Colonic mucosa (tissue), 4 donors: ENCODE measurements at regions not wholly inside any gene's neighbourhood (a gene's known extent, or its start where the extent isn't known, plus 50 kb on each side); places are given as distances from the start of the nearest gene placed in this dataset.

Source experiments
- DNase-seq: peaks from one replicate; pipeline ENCODE4 v3.0.0-alpha.2; 2020
- H3K27ac ChIP-seq: fragments of 200-600 bp; one replicate; pipeline ENCODE4 v1.8.0; 2021
- H3K27me3 ChIP-seq: fragments of 200-600 bp; one replicate; pipeline ENCODE4 v1.8.0; 2021
- H3K36me3 ChIP-seq: fragments of 200-600 bp; one replicate; pipeline ENCODE4 v1.8.0; 2021
- H3K4me1 ChIP-seq: fragments of 200-600 bp; one replicate; pipeline ENCODE4 v1.8.0; 2021; ENCODE audit warnings: mild to moderate bottlenecking
- H3K4me3 ChIP-seq: fragments of 200-600 bp; one replicate; pipeline ENCODE4 v1.8.0; 2021
- H3K9ac ChIP-seq, 2 donors: one replicate each; pipeline ENCODE4 v1.7.0; 2013; ENCODE audit warnings: control low read depth in 2 of 2, low read depth in 2 of 2, low read length in 2 of 2
- H3K9me3 ChIP-seq: fragments of 200-600 bp; one replicate; pipeline ENCODE4 v1.8.0; 2021
- intact Hi-C: fragments of 100-400 bp; cut with DNase I; formaldehyde crosslinking; loops from one replicate; pipeline ENCODE4 v1.14.1; 2022
- TF ChIP-seq, protein P1 (sequence below): fragments of 200-600 bp; IDR thresholded peaks from one replicate; pipeline ENCODE4 v1.8.0; 2022; ENCODE audit warnings: antibody characterized with exemption, mild to moderate bottlenecking
- donor health status: healthy.
- donor health status: DM: no; HTN: no; CAD: no.
- donor health status: DM: no; HTN: no; CAD: no.

DNA sequence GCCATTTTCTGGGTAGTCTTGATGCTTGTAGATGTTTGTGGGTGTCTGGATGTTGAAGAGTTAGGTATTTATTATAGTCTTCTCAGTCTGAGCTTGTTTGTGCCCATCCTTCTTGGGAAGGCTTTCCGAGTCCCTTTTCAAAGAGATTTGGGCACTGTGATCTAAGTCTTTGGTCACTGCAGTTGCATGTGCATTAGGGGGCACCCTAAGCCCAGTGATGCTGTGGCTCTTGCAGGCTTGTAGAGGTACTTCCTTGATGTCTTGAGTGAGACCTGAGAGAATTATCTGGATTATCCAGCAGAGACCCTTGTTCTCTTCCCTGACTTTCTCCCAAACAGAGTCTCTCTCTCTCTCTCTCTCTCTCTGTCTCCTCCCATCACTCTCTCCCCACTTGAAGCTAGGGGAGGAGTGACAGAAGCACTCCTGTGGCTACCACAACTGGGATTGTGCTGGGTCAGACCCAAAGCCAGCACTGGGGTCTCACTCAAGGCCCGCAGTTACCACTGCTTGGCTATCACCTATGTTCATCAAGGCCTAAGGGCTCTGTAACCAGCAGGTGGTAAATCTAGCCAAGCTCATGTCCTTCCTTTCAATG, 68.5 kb downstream of the TMCO5A start:
- Histone ChIP-seq H3K36me3 (no peaks in the 10 kb centered on the region), H3K27ac (no peak overlapping the region), H3K9me3 (no peaks in the 10 kb centered on the region), H3K4me3 (no peak overlapping the region), H3K27me3 (no peaks in the 10 kb centered on the region), H3K9ac (no peak overlapping the region), H3K4me1 (no peaks in the 10 kb centered on the region)
- intact Hi-C loops = loop anchor here (2.0 kb wide), 1 partner anchor 352 kb away; no protein-coding TSS in a partner anchor
- peak; percentile 75 for DNase-seq
- TF ChIP-seq, protein P1, sequence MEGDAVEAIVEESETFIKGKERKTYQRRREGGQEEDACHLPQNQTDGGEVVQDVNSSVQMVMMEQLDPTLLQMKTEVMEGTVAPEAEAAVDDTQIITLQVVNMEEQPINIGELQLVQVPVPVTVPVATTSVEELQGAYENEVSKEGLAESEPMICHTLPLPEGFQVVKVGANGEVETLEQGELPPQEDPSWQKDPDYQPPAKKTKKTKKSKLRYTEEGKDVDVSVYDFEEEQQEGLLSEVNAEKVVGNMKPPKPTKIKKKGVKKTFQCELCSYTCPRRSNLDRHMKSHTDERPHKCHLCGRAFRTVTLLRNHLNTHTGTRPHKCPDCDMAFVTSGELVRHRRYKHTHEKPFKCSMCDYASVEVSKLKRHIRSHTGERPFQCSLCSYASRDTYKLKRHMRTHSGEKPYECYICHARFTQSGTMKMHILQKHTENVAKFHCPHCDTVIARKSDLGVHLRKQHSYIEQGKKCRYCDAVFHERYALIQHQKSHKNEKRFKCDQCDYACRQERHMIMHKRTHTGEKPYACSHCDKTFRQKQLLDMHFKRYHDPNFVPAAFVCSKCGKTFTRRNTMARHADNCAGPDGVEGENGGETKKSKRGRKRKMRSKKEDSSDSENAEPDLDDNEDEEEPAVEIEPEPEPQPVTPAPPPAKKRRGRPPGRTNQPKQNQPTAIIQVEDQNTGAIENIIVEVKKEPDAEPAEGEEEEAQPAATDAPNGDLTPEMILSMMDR = peak; percentile 58

DNA sequence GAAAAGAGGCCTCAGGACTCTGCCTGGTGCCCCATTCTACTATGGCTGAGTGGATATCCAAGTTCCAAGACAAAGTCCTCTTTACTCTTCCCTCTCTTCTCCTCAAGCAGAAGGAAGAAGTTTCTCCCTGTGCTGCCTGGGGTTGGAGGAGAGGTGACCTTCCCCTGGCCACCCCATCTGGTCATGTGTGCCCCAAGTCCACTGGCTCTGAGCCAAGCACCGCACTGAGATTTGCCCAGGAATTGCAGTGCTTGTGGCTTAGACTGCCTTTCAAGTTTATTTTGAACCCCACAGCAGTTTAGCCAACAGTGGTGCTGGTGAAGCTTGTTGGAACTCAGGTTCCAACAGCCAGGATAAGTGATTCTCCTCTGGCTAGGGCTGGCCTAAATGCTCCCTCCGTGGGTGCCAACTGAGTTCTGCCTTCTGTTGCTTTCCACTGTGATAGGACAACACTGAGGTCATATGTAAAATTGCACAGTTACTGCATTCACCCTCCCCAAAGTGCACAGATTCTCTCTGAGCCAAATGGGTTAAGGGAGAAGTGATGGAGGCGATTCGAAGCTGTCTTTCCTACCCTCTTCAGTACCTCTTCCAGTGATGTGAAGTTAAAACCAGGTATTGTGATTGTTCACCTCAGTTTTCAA, 69.9 kb downstream of the TMCO5A start:
- Histone ChIP-seq H3K9ac (no peak overlapping the region), H3K27me3 (no peaks in the 10 kb centered on the region), H3K4me3 (no peak overlapping the region), H3K4me1 (no peaks in the 10 kb centered on the region), H3K27ac (no peak overlapping the region), H3K9me3 (no peaks in the 10 kb centered on the region), H3K36me3 (no peaks in the 10 kb centered on the region)
- TF ChIP-seq, protein P1 = no peak
- no peak for DNase-seq
- intact Hi-C loops = no loop called here

DNA sequence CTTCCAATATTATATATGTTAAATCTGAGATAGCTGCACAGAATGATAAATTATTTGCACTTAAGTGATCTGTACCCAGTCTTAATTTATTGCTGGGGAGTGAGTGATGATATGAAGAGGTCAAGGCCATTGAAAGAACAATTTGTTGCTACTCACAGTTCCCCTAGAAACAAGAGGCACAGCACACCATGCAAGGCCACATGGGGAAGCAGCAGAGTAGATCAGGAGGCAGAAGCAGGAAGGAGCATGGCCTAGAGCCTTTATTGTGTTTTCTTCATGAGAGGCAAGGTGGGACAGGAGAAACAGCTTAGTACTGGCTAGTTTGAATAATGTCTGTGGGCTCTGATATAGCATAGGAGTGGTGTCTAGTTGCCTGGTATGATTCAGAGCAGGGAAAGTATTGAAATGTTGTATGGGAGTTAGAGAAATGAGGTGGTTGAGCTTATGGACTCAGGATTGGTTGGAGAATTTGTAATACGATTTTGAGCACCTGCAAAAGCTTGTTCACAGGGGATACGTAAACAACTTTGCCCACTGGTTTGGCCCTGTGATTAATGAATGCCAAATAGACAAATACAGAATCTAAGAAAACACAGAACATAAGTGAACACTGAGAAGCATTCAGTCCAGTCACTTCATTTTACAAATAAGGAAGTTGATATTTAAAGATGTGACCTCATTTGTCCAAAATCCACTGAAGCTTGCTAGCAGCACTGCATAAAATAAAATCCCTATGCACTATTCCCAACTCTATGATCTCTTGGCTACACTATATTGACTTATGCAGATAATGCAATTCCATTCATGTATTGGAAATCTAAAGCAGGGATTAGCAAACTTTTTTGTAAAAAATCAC, 71.7 kb downstream of the TMCO5A start:
- H3K4me3 ChIP-seq = no peak overlapping the region
- no peaks in the 10 kb centered on the region for H3K27me3 ChIP-seq
- no peaks in the 10 kb centered on the region for H3K36me3 ChIP-seq
- intact Hi-C loops = no loop called here
- H3K27ac ChIP-seq = no peak overlapping the region
- H3K4me1 ChIP-seq = no peaks in the 10 kb centered on the region
- no peak overlapping the region for H3K9ac ChIP-seq
- TF ChIP-seq, protein P1 = no peak
- DNase-seq = no peak
- no peaks in the 10 kb centered on the region for H3K9me3 ChIP-seq

DNA sequence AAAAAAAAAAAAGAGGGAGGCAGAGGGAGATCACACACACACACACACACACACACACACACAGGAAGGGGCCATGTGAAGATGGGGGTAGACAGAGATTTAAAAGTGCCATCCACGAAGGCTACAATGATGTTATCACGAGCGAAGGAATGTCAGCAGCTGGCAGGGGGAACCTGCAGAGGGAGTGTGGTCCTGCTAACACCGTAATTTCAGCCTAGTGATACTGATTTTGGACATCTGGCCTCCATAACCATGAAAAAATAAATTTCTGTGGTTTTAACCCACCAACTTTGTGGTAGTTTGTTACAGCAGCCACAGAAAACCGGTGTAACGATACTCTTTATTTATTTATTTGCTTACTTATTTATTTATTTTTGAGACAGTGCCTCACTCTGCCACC, 76.0 kb downstream of the TMCO5A start:
- intact Hi-C loops = no loop called here
- no peaks in the 10 kb centered on the region for H3K4me1 ChIP-seq
- TF ChIP-seq, protein P1 = no peak
- H3K4me3 ChIP-seq = no peak overlapping the region
- H3K27ac ChIP-seq = no peak overlapping the region
- H3K36me3 ChIP-seq = no peaks in the 10 kb centered on the region
- no peaks in the 10 kb centered on the region for H3K27me3 ChIP-seq
- no peaks in the 10 kb centered on the region for H3K9me3 ChIP-seq
- DNase-seq = no peak
- no peak overlapping the region for H3K9ac ChIP-seq

DNA sequence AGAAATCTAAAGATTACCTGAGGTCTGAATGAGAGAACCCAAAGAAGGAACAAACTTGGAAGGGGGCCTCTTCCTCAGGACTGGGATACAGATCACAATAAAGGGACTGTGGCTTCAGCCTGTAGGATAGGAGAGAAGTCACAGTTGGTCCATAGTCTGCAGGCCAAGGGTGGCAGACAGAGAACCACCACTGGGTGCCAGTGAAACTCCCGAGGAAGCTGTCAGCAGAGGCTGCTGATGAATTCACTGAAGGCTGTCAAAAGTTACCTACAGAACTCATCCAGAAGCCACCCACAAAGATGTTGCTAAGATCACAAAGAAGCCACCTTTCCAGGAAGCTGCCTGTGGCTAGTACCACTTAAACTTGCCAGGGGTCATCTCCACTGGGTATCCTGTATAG, 78.5 kb downstream of the TMCO5A start:
- Histone ChIP-seq H3K4me3 (no peak overlapping the region), H3K4me1 (no peaks in the 10 kb centered on the region), H3K9ac (no peak overlapping the region), H3K27ac (no peak overlapping the region), H3K27me3 (no peaks in the 10 kb centered on the region), H3K9me3 (no peaks in the 10 kb centered on the region), H3K36me3 (no peaks in the 10 kb centered on the region)
- TF ChIP-seq, protein P1 = no peak
- intact Hi-C loops = no loop called here
- DNase-seq = no peak
